Progenitor cell of endocrine pancreas (in vitro differentiated cells): ENCODE measurements at regions not wholly inside any gene's neighbourhood (a gene's known extent, or its start where the extent isn't known, plus 50 kb on each side); places are given as distances from the start of the nearest gene placed in this dataset.

Experiments
- DNase-seq: peaks from one replicate; pipeline ENCODE4 v3.0.0; 2021; ENCODE audit warnings: low spot score; ENCODE audit not compliant: unreplicated experiment
- H3K27ac Mint-ChIP-seq: 2 replicates; pipeline ENCODE4 v1.8.0; 2021; ENCODE audit warnings: mild to moderate bottlenecking, moderate library complexity, mixed read lengths
- H3K27me3 Mint-ChIP-seq: 2 replicates; pipeline ENCODE4 v1.8.0; 2021; ENCODE audit warnings: mixed read lengths
- H3K36me3 Mint-ChIP-seq: 2 replicates; pipeline ENCODE4 v1.8.0; 2022; ENCODE audit warnings: mixed read lengths; ENCODE audit not compliant: insufficient read depth
- H3K4me1 Mint-ChIP-seq: 2 replicates; pipeline ENCODE4 v1.8.0; 2021; ENCODE audit warnings: low read depth, mixed read lengths
- H3K4me3 Mint-ChIP-seq: 2 replicates; pipeline ENCODE4 v1.8.0; 2021; ENCODE audit warnings: low read depth, mild to moderate bottlenecking, moderate library complexity, mixed read lengths
- H3K9me3 Mint-ChIP-seq: 2 replicates; pipeline ENCODE4 v1.8.0; 2021; ENCODE audit warnings: low read depth, mixed read lengths
- CTCF ChIP-seq: fragments of 200-600 bp; sonication (generic); IDR thresholded peaks from one replicate; pipeline ENCODE4 v1.5.0; 2021; ENCODE audit warnings: antibody characterized with exemption, mild to moderate bottlenecking; ENCODE audit not compliant: unreplicated experiment

GRCh38 chr18:44130376-44130942 is 550.2 kb upstream of the SETBP1 start:
- H3K9me3 Mint-ChIP-seq, result no peaks in the 10 kb centered on the region
- H3K4me3 Mint-ChIP-seq, result no peak overlapping the region
- H3K4me1 Mint-ChIP-seq, result peaks cover 2% of the 10 kb centered on the region
- H3K36me3 Mint-ChIP-seq, result no peaks in the 10 kb centered on the region
- TF ChIP-seq CTCF, result peak; percentile 85
- no peaks in the 10 kb centered on the region for H3K27me3 Mint-ChIP-seq
- DNase-seq, result peak; percentile 23
- no peak overlapping the region for H3K27ac Mint-ChIP-seq

- H3K4me3 Mint-ChIP-seq, result no peak overlapping the region
- no peaks in the 10 kb centered on the region for H3K27me3 Mint-ChIP-seq
- H3K4me1 Mint-ChIP-seq, result peaks cover 2% of the 10 kb centered on the region
- H3K27ac Mint-ChIP-seq, result no peak overlapping the region
- DNase-seq, result no peak
- H3K9me3 Mint-ChIP-seq, result peaks cover 8% of the 10 kb centered on the region
- H3K36me3 Mint-ChIP-seq, result no peaks in the 10 kb centered on the region
- no peak for TF ChIP-seq CTCF
Observed at GRCh38 chr18:44133483-44133882, 547.2 kb upstream of the SETBP1 start.

GRCh38 chr18:44134447-44134846 is 546.2 kb upstream of the SETBP1 start:
- DNase-seq, result no peak
- Mint-ChIP-seq H3K4me3 (no peak overlapping the region), H3K9me3 (peaks cover 8% of the 10 kb centered on the region), H3K27me3 (no peaks in the 10 kb centered on the region), H3K36me3 (no peaks in the 10 kb centered on the region), H3K4me1 (peaks cover 2% of the 10 kb centered on the region), H3K27ac (no peak overlapping the region)
- TF ChIP-seq CTCF, result no peak

GRCh38 chr18:44135741-44136140 is 544.9 kb upstream of the SETBP1 start:
- Mint-ChIP-seq H3K27me3 (no peaks in the 10 kb centered on the region), H3K4me3 (no peak overlapping the region), H3K4me1 (peaks cover 2% of the 10 kb centered on the region), H3K36me3 (no peaks in the 10 kb centered on the region), H3K27ac (no peak overlapping the region), H3K9me3 (peaks cover 8% of the 10 kb centered on the region)
- no peak for TF ChIP-seq CTCF
- no peak for DNase-seq

GRCh38 chr18:44136326-44136725 is 544.4 kb upstream of the SETBP1 start:
- Mint-ChIP-seq H3K4me3 (no peak overlapping the region), H3K36me3 (no peaks in the 10 kb centered on the region), H3K27me3 (no peaks in the 10 kb centered on the region), H3K4me1 (peaks cover under 1% of the 10 kb centered on the region), H3K27ac (no peak overlapping the region), H3K9me3 (peaks cover 8% of the 10 kb centered on the region)
- no peak for TF ChIP-seq CTCF
- DNase-seq, result no peak
